ENCODE measurements at regions not wholly inside any gene's neighbourhood (a gene's known extent, or its start where the extent isn't known, plus 50 kb on each side); places are given as distances from the start of the nearest gene placed in this dataset.

- TF ChIP-seq, protein P1, sequence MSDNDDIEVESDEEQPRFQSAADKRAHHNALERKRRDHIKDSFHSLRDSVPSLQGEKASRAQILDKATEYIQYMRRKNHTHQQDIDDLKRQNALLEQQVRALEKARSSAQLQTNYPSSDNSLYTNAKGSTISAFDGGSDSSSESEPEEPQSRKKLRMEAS (CRISPR knock-in tag; IDR thresholded peaks at IDR 0.05): no peak
- no peak for TF ChIP-seq SMAD4 (CRISPR knock-in tag; conservative IDR thresholded peaks at IDR 0.05)
- TF ChIP-seq POLR2A (conservative IDR thresholded peaks at IDR 0.05): no peak
- no peak for TF ChIP-seq CREB3L1 (IDR thresholded peaks at IDR 0.05; ENCODE audit: borderline replicate concordance, low read depth)
- no peak for TF ChIP-seq TFE3 (CRISPR knock-in tag; IDR thresholded peaks at IDR 0.05)
- TF ChIP-seq YY1 (IDR thresholded peaks at IDR 0.05; ENCODE audit: borderline replicate concordance in 1 of 3, control insufficient read depth in 1 of 3, extremely low read depth in 1 of 3, insufficient read depth in 3 of 3, insufficient read length in 1 of 3, insufficient replicate concordance in 2 of 3, low read depth in 1 of 3, low read length in 2 of 3): no peak
These were observed 767.2 kb downstream of the RAB28 start (continued) for GRCh38 chr4:12716896-12717295.

DNA sequence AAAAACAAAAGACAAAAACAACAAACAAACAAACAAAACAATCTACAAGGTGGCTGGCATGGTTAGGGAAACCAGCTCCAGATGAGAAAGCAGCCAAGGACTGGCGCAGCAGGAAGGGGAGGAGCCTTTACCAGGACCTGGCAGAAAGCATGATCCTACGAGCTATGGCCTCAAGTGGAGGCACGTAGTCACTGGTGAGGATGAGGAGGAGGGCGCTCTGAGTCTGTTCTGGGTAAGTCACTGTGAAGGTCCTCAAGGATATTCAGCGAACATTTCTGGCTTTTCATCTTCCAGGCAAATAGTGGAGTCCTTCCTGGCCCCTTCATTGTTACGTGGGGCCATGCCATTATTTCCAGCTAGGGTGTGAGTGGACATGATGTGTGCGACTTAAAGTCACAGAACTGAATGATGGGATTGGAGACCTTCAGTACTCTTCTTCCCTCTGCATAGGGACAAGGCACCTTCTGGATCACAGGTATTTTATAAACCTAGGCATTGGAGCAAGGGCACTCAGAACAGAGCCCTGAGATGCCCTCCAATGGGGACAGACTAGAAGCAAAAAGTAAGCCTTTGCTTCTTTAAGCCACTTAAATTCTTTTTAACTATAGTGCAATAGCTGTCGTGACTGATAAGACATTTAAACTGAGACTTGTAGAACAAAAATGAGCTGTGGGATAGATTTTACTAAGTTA, 771.3 kb downstream of the RAB28 start:
- ATAC-seq: no peak
- intact Hi-C loops (cut with micrococcal nuclease): no loop called here
- FAIRE-seq: no peak

More for the DNA sequence above, 771.3 kb downstream of the RAB28 start:
- Histone ChIP-seq H3K4me1 (replicated peaks in 1 of 2; ENCODE audit: control insufficient read depth in 2 of 2, insufficient read depth in 2 of 2, low read length in 2 of 2) (no peaks in the 10 kb centered on the region), H3K4me3 (no peak overlapping the region), H3K9ac (ENCODE audit: insufficient read depth in 1 of 2, low read depth in 2 of 2, low read length in 2 of 2) (no peak overlapping the region), H3K79me2 (ENCODE audit: control insufficient read depth, insufficient read depth, low read length) (no peaks in the 10 kb centered on the region), H2AFZ (ENCODE audit: low read depth, low read length) (no peak overlapping the region), H3K27me3 (ENCODE audit: control insufficient read depth in 2 of 2, insufficient read depth in 2 of 2, low read length in 2 of 2) (no peaks in the 10 kb centered on the region), H4K20me1 (replicated peaks; ENCODE audit: control insufficient read depth, insufficient read depth, low read length) (no peaks in the 10 kb centered on the region), H3K9me1 (ENCODE audit: control insufficient read depth, insufficient read depth, low read length) (no peaks in the 10 kb centered on the region), H3K36me3 (ENCODE audit: control insufficient read depth, insufficient read depth, low read length) (no peaks in the 10 kb centered on the region), H3K4me2 (ENCODE audit: insufficient read depth, low read length) (no peak overlapping the region), H3K27ac (ENCODE audit: extremely low read depth, low read depth, low read length) (no peak overlapping the region), H3K9me3 (replicated peaks; ENCODE audit: control insufficient read depth, insufficient read depth, low read depth, low read length) (no peaks in the 10 kb centered on the region)
- ChIA-PET CTCF (ENCODE audit: low intra/inter-chr PET ratio) (no interaction called here), POLR2A (no interaction called here)
- no TSS peak for BruUV-seq (replicated peaks)
- no peak for DNase-seq (ENCODE audit: extremely low read depth in 1 of 4, low spot score in 3 of 4)
- 8% methylated on average over 8 of the region's 8 CpGs for WGBS (ENCODE audit: insufficient coverage, low coverage, missing lambda C conversion rate)
- no peak for TF ChIP-seq MCM5 (IDR thresholded peaks at IDR 0.05; ENCODE audit: low read depth)
- no peak for TF ChIP-seq KLF13 (tag; IDR thresholded peaks at IDR 0.05; ENCODE audit: borderline replicate concordance, low read depth)
- no peak for TF ChIP-seq RBM14 (IDR thresholded peaks at IDR 0.05; ENCODE audit: borderline replicate concordance, insufficient read depth, low read depth, low read length)
- no peak for TF ChIP-seq ZNF583 (CRISPR knock-in tag; IDR thresholded peaks at IDR 0.05)
- no peak for TF ChIP-seq ATF2 (CRISPR knock-in tag; IDR thresholded peaks at IDR 0.05)
- TF ChIP-seq E2F6 (IDR thresholded peaks at IDR 0.05; ENCODE audit: borderline replicate concordance in 1 of 2, extremely low read depth in 1 of 2, insufficient read depth in 1 of 2, insufficient read length in 1 of 2, low read depth in 1 of 2, low read length in 1 of 2, poor library complexity in 1 of 2, severe bottlenecking in 1 of 2): no peak
- TF ChIP-seq TEAD1 (CRISPR knock-in tag; IDR thresholded peaks at IDR 0.05): no peak
- in situ Hi-C loops (cut with MboI): no loop called here

Data from K562 (cell line).